ENCODE measurements at regions not wholly inside any gene's neighbourhood (a gene's known extent, or its start where the extent isn't known, plus 50 kb on each side); places are given as distances from the start of the nearest gene placed in this dataset.

GRCh38 chrX:30992381-30992904, 79.4 kb downstream of the FTHL17 start:
- TF ChIP-seq, protein P1, sequence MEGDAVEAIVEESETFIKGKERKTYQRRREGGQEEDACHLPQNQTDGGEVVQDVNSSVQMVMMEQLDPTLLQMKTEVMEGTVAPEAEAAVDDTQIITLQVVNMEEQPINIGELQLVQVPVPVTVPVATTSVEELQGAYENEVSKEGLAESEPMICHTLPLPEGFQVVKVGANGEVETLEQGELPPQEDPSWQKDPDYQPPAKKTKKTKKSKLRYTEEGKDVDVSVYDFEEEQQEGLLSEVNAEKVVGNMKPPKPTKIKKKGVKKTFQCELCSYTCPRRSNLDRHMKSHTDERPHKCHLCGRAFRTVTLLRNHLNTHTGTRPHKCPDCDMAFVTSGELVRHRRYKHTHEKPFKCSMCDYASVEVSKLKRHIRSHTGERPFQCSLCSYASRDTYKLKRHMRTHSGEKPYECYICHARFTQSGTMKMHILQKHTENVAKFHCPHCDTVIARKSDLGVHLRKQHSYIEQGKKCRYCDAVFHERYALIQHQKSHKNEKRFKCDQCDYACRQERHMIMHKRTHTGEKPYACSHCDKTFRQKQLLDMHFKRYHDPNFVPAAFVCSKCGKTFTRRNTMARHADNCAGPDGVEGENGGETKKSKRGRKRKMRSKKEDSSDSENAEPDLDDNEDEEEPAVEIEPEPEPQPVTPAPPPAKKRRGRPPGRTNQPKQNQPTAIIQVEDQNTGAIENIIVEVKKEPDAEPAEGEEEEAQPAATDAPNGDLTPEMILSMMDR (IDR thresholded peaks at IDR 0.05; ENCODE audit: insufficient read depth, missing control alignments): no peak
- FAIRE-seq: no peak
- DNase-seq (ENCODE audit: insufficient read length, low spot score): no peak

DNA sequence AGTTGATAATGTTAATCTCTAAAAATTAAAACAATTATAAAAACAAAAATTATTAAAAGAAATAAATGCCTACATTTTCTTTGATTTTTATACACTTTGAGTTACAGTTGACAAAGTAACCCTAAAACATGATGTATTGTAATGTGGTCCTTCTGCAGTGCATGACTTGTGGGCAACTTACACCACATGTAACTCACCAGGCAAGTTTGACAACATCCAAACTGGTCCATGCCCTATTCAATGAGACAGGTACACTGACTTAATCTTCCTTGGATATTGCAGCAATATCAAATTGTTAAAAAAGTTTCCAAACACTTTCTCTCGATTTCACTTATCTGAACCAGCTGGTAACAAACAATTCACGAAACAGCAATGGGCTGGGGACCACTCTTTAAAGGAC, 81.5 kb downstream of the FTHL17 start:
- no peak for FAIRE-seq
- DNase-seq (ENCODE audit: insufficient read length, low spot score): no peak
- TF ChIP-seq, protein P1 (IDR thresholded peaks at IDR 0.05; ENCODE audit: insufficient read depth, missing control alignments): no peak

GRCh38 chrX:30982467-30982866, 89.4 kb downstream of the FTHL17 start:
- TF ChIP-seq, protein P1 (IDR thresholded peaks at IDR 0.05; ENCODE audit: insufficient read depth, missing control alignments): no peak
- FAIRE-seq (no peak), DNase-seq (ENCODE audit: insufficient read length, low spot score) (no peak)

GRCh38 chrX:30981968-30982367, 89.9 kb downstream of the FTHL17 start:
- FAIRE-seq: no peak
- TF ChIP-seq, protein P1 (IDR thresholded peaks at IDR 0.05; ENCODE audit: insufficient read depth, missing control alignments): no peak
- no peak for DNase-seq (ENCODE audit: insufficient read length, low spot score)

GRCh38 chrX:30979271-30979670, 90.2 kb upstream of the TAB3 start:
- FAIRE-seq (no peak), DNase-seq (ENCODE audit: insufficient read length, low spot score) (no peak)
- TF ChIP-seq, protein P1 (IDR thresholded peaks at IDR 0.05; ENCODE audit: insufficient read depth, missing control alignments): no peak

GRCh38 chrX:30975467-30975866, 86.4 kb upstream of the TAB3 start:
- FAIRE-seq (no peak), DNase-seq (ENCODE audit: insufficient read length, low spot score) (no peak)
- TF ChIP-seq, protein P1 (IDR thresholded peaks at IDR 0.05; ENCODE audit: insufficient read depth, missing control alignments): no peak

DNA sequence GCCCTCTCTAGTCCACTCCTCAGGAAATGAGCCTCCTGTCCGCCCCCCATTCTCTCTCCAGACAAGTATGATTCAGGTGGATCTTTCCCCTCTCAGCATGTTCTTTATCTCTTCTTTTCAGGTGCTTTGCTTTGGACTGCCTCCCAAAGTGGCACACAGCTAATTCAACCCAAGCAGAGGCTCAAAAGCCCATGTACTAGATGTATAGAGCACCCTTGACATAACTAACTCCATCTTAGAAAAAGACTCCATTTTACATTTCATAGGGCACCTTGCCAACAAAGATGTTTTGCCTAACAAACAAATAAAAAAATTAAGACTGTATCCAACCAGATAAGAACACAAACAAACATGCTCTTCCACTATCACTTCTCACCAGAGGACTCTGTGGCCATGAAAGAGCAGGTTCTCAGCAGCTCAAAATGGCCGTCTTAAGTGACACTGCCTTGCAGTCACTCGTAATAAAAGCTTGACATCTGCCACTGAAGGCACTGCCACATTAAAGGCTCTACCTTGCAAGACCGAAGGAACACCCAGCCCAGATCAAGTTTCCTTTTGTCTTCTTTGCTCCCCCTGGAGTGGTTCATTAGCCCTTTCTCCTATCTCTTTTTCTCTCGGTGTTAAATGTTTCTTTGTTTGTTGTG, 84.9 kb upstream of the TAB3 start:
- FAIRE-seq: no peak
- TF ChIP-seq, protein P1 (IDR thresholded peaks at IDR 0.05; ENCODE audit: insufficient read depth, missing control alignments): no peak
- DNase-seq (ENCODE audit: insufficient read length, low spot score): no peak

Measured in D721Med (cell line).